ENCODE measurements at regions not wholly inside any gene's neighbourhood (a gene's known extent, or its start where the extent isn't known, plus 50 kb on each side); places are given as distances from the start of the nearest gene placed in this dataset.

- Histone ChIP-seq H3K27me3 (no peaks in the 10 kb centered on the region), H3K4me3 (replicated peaks in 1 of 3) (no peak overlapping the region), H3K36me3 (no peaks in the 10 kb centered on the region), H3K4me1 (peaks cover 5 to 17% of the 10 kb centered on the region in 2 donors), H3K27ac (no peak overlapping the region), H3K9me3 (no peaks in the 10 kb centered on the region)
- no peak for DNase-seq
- TF ChIP-seq, protein P1, sequence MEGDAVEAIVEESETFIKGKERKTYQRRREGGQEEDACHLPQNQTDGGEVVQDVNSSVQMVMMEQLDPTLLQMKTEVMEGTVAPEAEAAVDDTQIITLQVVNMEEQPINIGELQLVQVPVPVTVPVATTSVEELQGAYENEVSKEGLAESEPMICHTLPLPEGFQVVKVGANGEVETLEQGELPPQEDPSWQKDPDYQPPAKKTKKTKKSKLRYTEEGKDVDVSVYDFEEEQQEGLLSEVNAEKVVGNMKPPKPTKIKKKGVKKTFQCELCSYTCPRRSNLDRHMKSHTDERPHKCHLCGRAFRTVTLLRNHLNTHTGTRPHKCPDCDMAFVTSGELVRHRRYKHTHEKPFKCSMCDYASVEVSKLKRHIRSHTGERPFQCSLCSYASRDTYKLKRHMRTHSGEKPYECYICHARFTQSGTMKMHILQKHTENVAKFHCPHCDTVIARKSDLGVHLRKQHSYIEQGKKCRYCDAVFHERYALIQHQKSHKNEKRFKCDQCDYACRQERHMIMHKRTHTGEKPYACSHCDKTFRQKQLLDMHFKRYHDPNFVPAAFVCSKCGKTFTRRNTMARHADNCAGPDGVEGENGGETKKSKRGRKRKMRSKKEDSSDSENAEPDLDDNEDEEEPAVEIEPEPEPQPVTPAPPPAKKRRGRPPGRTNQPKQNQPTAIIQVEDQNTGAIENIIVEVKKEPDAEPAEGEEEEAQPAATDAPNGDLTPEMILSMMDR (IDR thresholded peaks at IDR 0.05): no peak
- TF ChIP-seq POLR2A (IDR thresholded peaks at IDR 0.05): no peak
- intact Hi-C loops (cut with DNase I): loop anchor here (10.0 kb wide), 1 partner anchor 90 kb away; no protein-coding TSS in a partner anchor
- WGBS, 2 donors: 88% methylated on average over 3 of the region's 3 CpGs
Measured at GRCh38 chr12:14264778-14265177, 100.7 kb upstream of the ATF7IP start.

GRCh38 chr12:14268120-14268515 lies 97.4 kb upstream of the ATF7IP start:
- no peaks in the 10 kb centered on the region for H3K4me1 ChIP-seq
- H3K36me3 ChIP-seq: no peaks in the 10 kb centered on the region
- no peak for TF ChIP-seq POLR2A (IDR thresholded peaks at IDR 0.05)
- TF ChIP-seq, protein P1 (IDR thresholded peaks at IDR 0.05): no peak
- no peaks in the 10 kb centered on the region for H3K9me3 ChIP-seq
- H3K4me3 ChIP-seq (replicated peaks in 1 of 3): no peak overlapping the region
- H3K27me3 ChIP-seq: no peaks in the 10 kb centered on the region
- DNase-seq: no peak
- intact Hi-C loops (cut with DNase I): loop anchor here (10.0 kb wide), 1 partner anchor 87 kb away; no protein-coding TSS in a partner anchor
- H3K27ac ChIP-seq: no peak overlapping the region

- DNase-seq: no peak
- intact Hi-C loops (cut with DNase I): no loop called here
- Histone ChIP-seq H3K36me3 (no peaks in the 10 kb centered on the region), H3K9me3 (no peaks in the 10 kb centered on the region), H3K4me3 (replicated peaks in 1 of 3) (no peak overlapping the region), H3K4me1 (no peaks in the 10 kb centered on the region), H3K27ac (no peak overlapping the region), H3K27me3 (no peaks in the 10 kb centered on the region)
- TF ChIP-seq POLR2A (IDR thresholded peaks at IDR 0.05): no peak
- TF ChIP-seq, protein P1 (IDR thresholded peaks at IDR 0.05): no peak
Measured at GRCh38 chr12:14270392-14270791, 95.1 kb upstream of the ATF7IP start.

DNA sequence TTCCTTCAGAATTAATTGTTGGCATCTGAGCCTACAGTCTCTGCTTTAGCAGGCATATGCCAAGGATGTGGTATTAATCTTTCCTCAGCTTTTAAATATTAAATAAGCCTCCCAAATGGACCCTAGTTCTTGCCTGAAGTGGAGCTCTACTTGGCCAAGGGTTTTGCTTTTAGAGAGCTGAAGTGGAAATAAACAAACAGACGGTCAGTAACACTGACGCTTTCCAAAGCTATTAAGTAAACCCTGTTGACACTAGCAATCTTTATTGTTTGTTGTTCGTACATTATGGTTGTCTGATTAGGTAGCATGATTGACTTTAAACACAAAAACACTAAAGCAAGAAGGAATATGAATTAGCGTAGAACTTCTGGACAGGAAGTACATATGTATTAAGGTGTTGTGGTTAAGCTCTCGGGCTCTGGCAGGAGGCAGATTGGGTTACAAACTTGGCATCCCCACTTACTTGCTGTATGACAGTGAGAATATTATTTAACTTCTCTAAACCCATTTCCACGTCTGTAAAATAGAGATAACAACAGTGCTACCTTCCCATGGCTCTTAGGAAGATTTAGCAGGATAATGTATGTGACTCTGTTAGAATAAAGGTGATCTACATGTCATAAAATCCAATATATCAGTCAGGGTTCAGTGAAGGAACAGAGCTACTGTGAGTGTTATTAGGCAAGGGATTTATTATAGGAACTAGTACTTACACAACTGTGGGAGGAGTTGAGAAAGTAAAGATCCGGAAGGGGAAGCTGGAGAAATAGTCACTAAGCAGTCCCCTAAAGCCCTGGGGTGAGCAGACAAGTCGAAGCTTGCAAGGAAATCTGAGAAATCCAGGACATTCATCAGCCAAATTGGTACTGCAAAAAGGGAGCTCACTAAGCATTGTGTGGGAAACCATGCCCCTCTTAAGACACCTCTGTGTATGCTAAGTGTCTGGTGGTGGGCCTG lies 92.2 kb upstream of the ATF7IP start:
- intact Hi-C loops (cut with DNase I): no loop called here
- Histone ChIP-seq H3K27me3 (no peaks in the 10 kb centered on the region), H3K27ac (no peak overlapping the region), H3K36me3 (no peaks in the 10 kb centered on the region), H3K4me1 (no peaks in the 10 kb centered on the region), H3K9me3 (no peaks in the 10 kb centered on the region), H3K4me3 (replicated peaks in 1 of 3) (no peak overlapping the region)
- DNase-seq: no peak
- WGBS, 2 donors: 64 to 67% methylated on average over 8 of the region's 8 CpGs
- TF ChIP-seq POLR2A (IDR thresholded peaks at IDR 0.05): no peak
- TF ChIP-seq, protein P1 (IDR thresholded peaks at IDR 0.05): no peak

DNA sequence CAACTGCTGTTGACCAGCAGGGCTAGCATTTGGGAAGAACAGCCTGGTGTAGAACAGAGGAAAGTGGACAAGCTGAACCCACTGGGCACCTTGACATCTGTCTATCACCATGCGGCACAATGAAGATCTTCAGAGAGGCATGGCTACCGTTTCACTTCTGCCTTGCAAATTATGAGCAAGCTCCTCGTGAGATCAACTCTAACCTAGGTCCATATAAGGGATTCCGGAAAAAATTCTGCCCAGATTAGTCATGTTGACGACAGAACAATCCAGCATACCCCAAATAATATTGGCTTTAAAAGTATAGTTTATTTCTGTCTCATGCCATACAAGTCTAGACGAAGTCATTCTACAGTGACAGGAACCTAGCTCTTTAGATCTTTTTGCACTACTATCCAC lies 91.6 kb upstream of the ATF7IP start:
- H3K4me1 ChIP-seq: no peaks in the 10 kb centered on the region
- intact Hi-C loops (cut with DNase I): no loop called here
- no peak for DNase-seq
- no peaks in the 10 kb centered on the region for H3K36me3 ChIP-seq
- H3K9me3 ChIP-seq: no peaks in the 10 kb centered on the region
- no peak overlapping the region for H3K27ac ChIP-seq
- no peak for TF ChIP-seq POLR2A (IDR thresholded peaks at IDR 0.05)
- TF ChIP-seq, protein P1 (IDR thresholded peaks at IDR 0.05): no peak
- no peak overlapping the region for H3K4me3 ChIP-seq (replicated peaks in 1 of 3)
- 90 to 97% methylated on average over 6 of the region's 6 CpGs for WGBS, 2 donors
- no peaks in the 10 kb centered on the region for H3K27me3 ChIP-seq

Measured in thyroid gland (tissue), 4 donors.